ENCODE measurements at regions not wholly inside any gene's neighbourhood (a gene's known extent, or its start where the extent isn't known, plus 50 kb on each side); places are given as distances from the start of the nearest gene placed in this dataset.

GRCh38 chr5:91221917-91222316 lies 161.2 kb downstream of the ARRDC3 start:
- no peak for TF ChIP-seq EZH2 (IDR thresholded peaks at IDR 0.05; ENCODE audit: borderline replicate concordance, low read length)
- TF ChIP-seq CTCF (conservative IDR thresholded peaks at IDR 0.05 in 1 of 2, IDR thresholded peaks at IDR 0.05 in 1 of 2; ENCODE audit: extremely low read depth in 1 of 2, insufficient read depth in 1 of 2, low read depth in 1 of 2, low read length in 2 of 2) = no peak

Measured in mammary epithelial cell (primary cell).